ENCODE measurements at regions not wholly inside any gene's neighbourhood (a gene's known extent, or its start where the extent isn't known, plus 50 kb on each side); places are given as distances from the start of the nearest gene placed in this dataset.
A peak's percentile ranks its signal among the peaks of the same experiment; 100 is the strongest.

DNA sequence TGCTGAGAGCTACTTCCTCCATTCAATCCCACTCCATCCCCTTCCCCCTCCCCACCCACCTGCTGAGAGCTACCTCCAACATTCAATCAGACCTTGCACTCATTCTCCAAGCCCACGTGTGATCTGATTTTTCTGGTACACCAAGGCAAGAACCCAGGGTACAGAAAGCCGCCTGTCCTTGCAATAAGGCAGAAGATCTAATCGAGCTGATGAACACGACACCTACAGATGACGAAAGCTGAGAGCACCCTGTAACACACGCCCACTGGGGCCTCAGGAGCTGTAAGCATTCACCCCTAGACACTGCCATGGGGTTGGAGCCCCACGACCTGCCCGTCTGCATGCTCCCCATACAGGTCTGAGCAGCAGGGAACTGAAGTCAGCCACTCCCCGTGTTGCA, 58.3 kb downstream of the TRIML1 start:
- DNase-seq (no peak), ATAC-seq (no peak)
- no peaks in the 10 kb centered on the region for H3K4me1 Mint-ChIP-seq

GRCh38 chr4:188198982-188199792, 59.9 kb downstream of the TRIML1 start:
- DNase-seq (no peak), ATAC-seq (no peak)
- H3K4me3 Mint-ChIP-seq = no peak overlapping the region

More for the DNA sequence above, 58.3 kb downstream of the TRIML1 start:
- Mint-ChIP-seq H3K9me3 (peaks cover 9 to 13% of the 10 kb centered on the region in 2 donors), H3K27me3 (no peaks in the 10 kb centered on the region), H3K4me3 (no peak overlapping the region), H3K27ac (no peak overlapping the region)

DNA sequence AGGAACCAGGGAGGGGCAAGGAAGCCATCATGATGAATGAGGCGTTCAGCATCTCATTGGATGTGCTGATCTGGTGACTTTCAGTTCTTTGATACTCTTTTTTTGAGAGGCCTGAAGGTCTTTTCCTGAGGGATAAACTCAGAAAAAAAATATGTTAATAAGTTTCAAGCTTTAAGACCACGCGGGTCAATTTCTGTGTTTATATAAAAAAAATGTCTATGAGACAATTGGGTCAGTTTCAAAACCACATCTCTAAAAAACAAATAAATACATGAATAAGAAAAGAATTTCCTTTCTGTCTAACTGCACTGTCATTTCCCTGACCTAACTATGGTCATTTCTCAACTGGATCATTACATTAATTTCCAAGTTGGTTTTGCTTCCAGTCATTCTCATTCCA, 62.6 kb downstream of the TRIML1 start:
- no peak overlapping the region for H3K4me3 Mint-ChIP-seq
- peaks cover 15 to 20% of the 10 kb centered on the region in 2 donors for H3K9me3 Mint-ChIP-seq
- H3K4me1 Mint-ChIP-seq = no peaks in the 10 kb centered on the region
- H3K27me3 Mint-ChIP-seq = no peaks in the 10 kb centered on the region
- ATAC-seq = no peak
- no peak for DNase-seq
- H3K27ac Mint-ChIP-seq = peak overlapping the region in 1 of 2 donors; percentile 79

More at GRCh38 chr4:188198982-188199792, 59.9 kb downstream of the TRIML1 start:
- H3K9me3 Mint-ChIP-seq = peaks cover 9 to 16% of the 10 kb centered on the region in 2 donors
- H3K27ac Mint-ChIP-seq = no peak overlapping the region
- H3K27me3 Mint-ChIP-seq = no peaks in the 10 kb centered on the region
- no peaks in the 10 kb centered on the region for H3K4me1 Mint-ChIP-seq

- peaks cover 9 to 21% of the 10 kb centered on the region in 2 donors for H3K9me3 Mint-ChIP-seq
- no peaks in the 10 kb centered on the region for H3K27me3 Mint-ChIP-seq
- no peak overlapping the region for H3K4me3 Mint-ChIP-seq
- ATAC-seq = no peak
- no peak for DNase-seq
- H3K27ac Mint-ChIP-seq = no peak overlapping the region
- no peaks in the 10 kb centered on the region for H3K4me1 Mint-ChIP-seq
Measured at GRCh38 chr4:188206783-188207182, 67.5 kb downstream of the TRIML1 start.

DNA sequence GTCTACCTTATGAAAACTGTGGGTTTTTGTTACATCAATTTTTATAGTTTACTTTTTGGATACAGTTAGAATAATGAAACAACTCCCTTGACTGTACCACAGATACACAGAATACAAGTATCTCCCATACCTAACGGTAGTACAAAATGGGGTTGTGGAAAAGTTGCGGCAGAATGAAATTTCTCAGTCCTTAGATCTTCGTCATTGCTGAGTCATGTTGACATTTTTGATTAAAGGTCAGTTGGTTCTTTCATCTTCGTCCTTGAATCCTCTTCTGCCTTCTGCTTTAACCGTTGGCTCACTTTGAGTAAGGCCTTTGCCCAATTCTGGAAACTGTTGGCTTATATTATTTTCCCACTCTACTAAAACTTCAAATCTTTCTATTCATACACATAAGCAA, 75.6 kb downstream of the TRIML1 start:
- DNase-seq = no peak
- no peak for ATAC-seq
- Mint-ChIP-seq H3K4me3 (no peak overlapping the region), H3K4me1 (no peaks in the 10 kb centered on the region), H3K27me3 (no peaks in the 10 kb centered on the region), H3K27ac (no peak overlapping the region), H3K9me3 (peaks cover 5 to 6% of the 10 kb centered on the region in 2 donors)

DNA sequence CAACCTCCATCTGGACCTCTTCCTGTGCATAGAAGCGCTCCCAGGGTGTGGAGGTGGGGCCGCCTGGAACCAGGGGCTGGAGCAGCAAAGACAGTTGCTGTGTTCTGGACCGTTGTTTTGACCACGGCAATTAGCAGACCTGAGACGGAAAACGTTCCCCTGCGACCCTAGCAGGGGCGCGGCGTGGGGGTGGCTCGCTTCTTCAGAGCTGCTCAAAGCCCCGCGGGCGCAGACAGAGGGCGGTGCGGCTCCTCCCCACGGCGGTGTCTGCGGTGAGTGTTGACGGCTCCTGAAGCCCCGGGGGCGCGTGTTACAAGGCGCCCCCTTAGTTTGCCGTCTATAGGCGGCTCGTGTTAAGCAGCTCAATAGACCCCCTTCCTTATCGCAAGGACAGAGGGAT, 79.2 kb downstream of the TRIML1 start:
- ATAC-seq = no peak
- peaks cover 4 to 6% of the 10 kb centered on the region in 2 donors for H3K9me3 Mint-ChIP-seq
- no peaks in the 10 kb centered on the region for H3K27me3 Mint-ChIP-seq
- no peak overlapping the region for H3K27ac Mint-ChIP-seq
- H3K4me3 Mint-ChIP-seq = no peak overlapping the region
- no peak for DNase-seq
- no peaks in the 10 kb centered on the region for H3K4me1 Mint-ChIP-seq

DNA sequence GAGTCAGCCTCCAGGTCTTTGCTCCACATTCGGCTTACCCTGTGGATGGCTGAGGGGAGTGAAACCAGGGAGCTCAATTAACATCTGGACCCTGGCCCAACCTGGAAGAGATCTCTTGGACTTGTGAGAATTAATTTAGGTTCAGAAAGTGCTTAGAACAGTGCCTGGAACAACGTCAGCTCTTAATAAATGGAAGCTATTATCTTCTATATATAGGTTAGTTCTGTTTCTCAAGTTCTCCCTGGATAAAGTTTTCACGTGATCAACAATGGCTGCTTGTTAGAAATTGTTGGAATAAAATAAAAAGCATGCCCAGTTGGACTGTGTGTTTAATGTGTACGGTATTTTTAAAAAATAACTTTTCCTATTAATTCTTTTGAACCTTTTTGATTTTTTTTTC, 80.8 kb downstream of the TRIML1 start:
- no peak for ATAC-seq
- DNase-seq = no peak
- H3K4me3 Mint-ChIP-seq = no peak overlapping the region
- peaks cover 0 to 6% of the 10 kb centered on the region in 2 donors for H3K9me3 Mint-ChIP-seq
- no peaks in the 10 kb centered on the region for H3K27me3 Mint-ChIP-seq
- H3K4me1 Mint-ChIP-seq = no peaks in the 10 kb centered on the region
- no peak overlapping the region for H3K27ac Mint-ChIP-seq

- DNase-seq = no peak
- Mint-ChIP-seq H3K4me3 (no peak overlapping the region), H3K4me1 (no peaks in the 10 kb centered on the region), H3K27me3 (no peaks in the 10 kb centered on the region), H3K27ac (no peak overlapping the region), H3K9me3 (peaks cover 4 to 6% of the 10 kb centered on the region in 2 donors)
- ATAC-seq = no peak
Measured at GRCh38 chr4:188221090-188221489, 81.8 kb downstream of the TRIML1 start.

DNA sequence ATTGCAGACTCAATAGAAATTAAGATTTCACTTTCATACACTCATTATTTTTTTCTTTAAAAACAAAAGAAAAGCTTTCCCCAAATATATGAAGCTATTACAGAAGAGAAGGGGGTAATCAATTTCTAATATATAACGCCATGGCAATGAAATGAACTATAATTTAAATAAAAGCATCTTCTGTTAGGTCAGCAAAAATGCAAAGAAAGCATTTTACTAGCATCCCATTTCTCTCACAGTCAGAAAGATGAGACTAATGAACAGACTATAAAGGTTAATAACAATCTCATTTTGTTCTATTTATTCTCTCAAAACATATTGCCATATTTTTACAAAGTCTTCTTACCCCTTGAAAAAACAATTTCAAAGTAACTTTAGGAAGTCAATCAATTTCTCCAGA, 89.0 kb downstream of the TRIML1 start:
- Mint-ChIP-seq H3K27me3 (no peaks in the 10 kb centered on the region), H3K4me3 (no peak overlapping the region), H3K9me3 (peaks cover 0 to 5% of the 10 kb centered on the region in 2 donors), H3K27ac (no peak overlapping the region), H3K4me1 (no peaks in the 10 kb centered on the region)
- ATAC-seq (no peak), DNase-seq (no peak)

- Mint-ChIP-seq H3K9me3 (no peaks in the 10 kb centered on the region), H3K4me1 (no peaks in the 10 kb centered on the region), H3K27me3 (no peaks in the 10 kb centered on the region), H3K4me3 (no peak overlapping the region), H3K27ac (no peak overlapping the region)
- ATAC-seq (no peak), DNase-seq (no peak)
Measured at GRCh38 chr4:188232428-188232827, 93.2 kb downstream of the TRIML1 start.

DNA sequence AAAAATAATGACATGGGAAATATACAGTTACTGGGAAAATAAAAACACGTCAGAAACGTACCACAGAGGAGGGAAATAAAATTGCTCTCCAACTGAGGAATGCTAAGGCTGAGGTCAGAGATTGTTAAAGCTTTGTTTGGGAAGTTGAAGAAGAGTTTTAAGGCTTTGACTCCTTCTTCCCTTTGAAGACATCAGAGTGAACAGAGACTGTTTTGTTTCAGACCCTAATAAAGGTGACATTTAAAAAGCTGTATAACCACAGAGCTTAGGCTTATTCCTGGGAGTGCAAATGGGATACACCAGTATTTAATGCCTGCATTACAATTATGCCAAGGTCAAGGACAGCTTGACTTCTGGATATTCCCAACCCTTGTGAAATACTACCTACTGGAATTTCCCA, 102.8 kb downstream of the TRIML1 start:
- H3K4me3 Mint-ChIP-seq = no peak overlapping the region
- no peaks in the 10 kb centered on the region for H3K4me1 Mint-ChIP-seq
- DNase-seq (no peak), ATAC-seq (no peak)
- peaks cover 0 to 13% of the 10 kb centered on the region in 2 donors for H3K9me3 Mint-ChIP-seq
- no peak overlapping the region for H3K27ac Mint-ChIP-seq
- no peaks in the 10 kb centered on the region for H3K27me3 Mint-ChIP-seq

DNA sequence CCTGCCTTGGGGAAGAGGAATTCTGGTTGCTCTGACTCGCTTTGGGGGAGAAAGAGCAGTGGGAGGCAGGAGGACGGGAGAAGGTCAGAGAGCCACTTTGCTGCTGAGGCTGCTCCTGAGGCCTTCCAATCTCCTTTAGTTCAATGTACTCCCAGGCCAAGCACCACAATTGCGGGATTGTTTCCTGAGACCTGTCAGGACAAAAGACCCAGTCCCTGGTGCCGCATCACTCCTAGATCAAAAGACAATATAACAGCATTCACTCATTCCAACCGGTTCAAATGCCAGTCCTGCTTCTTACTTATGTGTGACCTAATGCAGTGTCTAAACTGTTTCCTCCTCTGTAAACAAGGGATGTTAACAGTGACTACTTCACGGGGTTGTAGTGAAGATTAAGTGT, 106.4 kb downstream of the TRIML1 start:
- H3K9me3 Mint-ChIP-seq = peaks cover 0 to 13% of the 10 kb centered on the region in 2 donors
- no peak overlapping the region for H3K4me3 Mint-ChIP-seq
- H3K4me1 Mint-ChIP-seq = no peaks in the 10 kb centered on the region
- H3K27me3 Mint-ChIP-seq = no peaks in the 10 kb centered on the region
- H3K27ac Mint-ChIP-seq = no peak overlapping the region
- DNase-seq = no peak
- no peak for ATAC-seq

DNA sequence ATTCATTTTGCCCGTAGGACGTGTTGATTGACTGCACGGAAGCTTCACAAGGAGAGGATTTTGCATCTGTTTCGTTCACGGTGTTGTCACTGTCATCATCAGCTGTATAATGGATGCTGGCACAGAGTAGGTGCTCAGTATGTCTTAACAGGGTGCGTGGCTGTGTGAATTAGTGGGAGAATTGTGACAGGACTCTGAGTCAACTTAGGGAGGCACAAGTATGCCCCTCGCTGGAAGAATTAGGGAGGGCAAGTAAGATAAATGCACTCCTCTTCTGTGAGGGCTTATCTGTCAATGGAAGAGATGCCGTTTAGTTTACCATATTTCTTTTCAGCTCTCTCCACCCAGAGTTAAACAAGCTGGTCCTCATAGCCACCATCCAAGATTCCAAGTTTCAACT, 107.2 kb downstream of the TRIML1 start:
- H3K27me3 Mint-ChIP-seq = no peaks in the 10 kb centered on the region
- H3K4me1 Mint-ChIP-seq = no peaks in the 10 kb centered on the region
- ATAC-seq (no peak), DNase-seq (no peak)
- no peak overlapping the region for H3K27ac Mint-ChIP-seq
- H3K4me3 Mint-ChIP-seq = no peak overlapping the region
- H3K9me3 Mint-ChIP-seq = peaks cover 5 to 13% of the 10 kb centered on the region in 2 donors

- Mint-ChIP-seq H3K4me3 (no peak overlapping the region), H3K4me1 (no peaks in the 10 kb centered on the region), H3K9me3 (peaks cover 5% of the 10 kb centered on the region in 2 donors), H3K27ac (no peak overlapping the region), H3K27me3 (no peaks in the 10 kb centered on the region)
- DNase-seq (no peak), ATAC-seq (no peak)
Measured at GRCh38 chr4:188254211-188254610, 115.0 kb downstream of the TRIML1 start.

DNA sequence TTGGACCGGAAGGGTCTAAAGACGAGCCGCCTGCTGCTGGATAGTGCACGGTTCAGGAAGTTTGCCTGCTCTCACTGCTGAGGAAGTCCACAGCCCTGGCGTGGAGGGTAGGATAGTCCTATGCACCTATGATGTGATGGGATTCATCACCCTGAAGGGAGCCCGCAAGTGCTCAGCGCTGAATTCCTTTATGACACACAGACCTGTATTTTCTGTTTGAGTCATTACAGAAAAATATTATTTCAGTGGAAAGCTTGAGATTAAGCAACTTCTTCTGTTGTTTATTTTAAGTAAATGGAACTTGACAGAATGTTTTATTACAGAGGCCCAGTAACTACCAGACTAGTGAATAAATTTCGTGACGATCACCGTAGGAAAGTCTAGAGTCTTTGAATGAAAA, 123.2 kb downstream of the TRIML1 start:
- no peaks in the 10 kb centered on the region for H3K27me3 Mint-ChIP-seq
- ATAC-seq (no peak), DNase-seq (no peak)
- H3K4me3 Mint-ChIP-seq = no peak overlapping the region
- H3K4me1 Mint-ChIP-seq = no peaks in the 10 kb centered on the region
- no peak overlapping the region for H3K27ac Mint-ChIP-seq
- peaks cover 11 to 13% of the 10 kb centered on the region in 2 donors for H3K9me3 Mint-ChIP-seq

DNA sequence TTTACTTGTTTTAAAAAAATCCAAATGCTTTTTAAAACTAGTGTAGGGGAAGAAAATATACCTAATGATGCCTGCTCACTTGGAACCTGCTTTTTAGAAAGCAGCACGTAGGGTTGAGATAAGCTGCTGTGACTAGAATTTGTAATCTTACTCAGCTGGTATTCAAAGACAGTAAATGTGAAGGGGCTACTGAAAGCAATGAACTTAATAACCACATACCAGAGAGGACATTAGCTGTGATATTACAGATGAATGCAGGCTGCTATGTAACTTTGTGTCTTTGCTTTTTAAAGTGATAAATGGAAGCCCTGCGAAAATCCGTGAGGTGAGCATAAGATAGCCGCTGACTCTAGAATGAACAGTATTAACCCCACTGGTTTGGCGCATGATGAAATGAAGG, 124.1 kb downstream of the TRIML1 start:
- Mint-ChIP-seq H3K4me3 (no peak overlapping the region), H3K4me1 (no peaks in the 10 kb centered on the region), H3K27me3 (no peaks in the 10 kb centered on the region), H3K27ac (no peak overlapping the region), H3K9me3 (peaks cover 15 to 16% of the 10 kb centered on the region in 2 donors)
- ATAC-seq (no peak), DNase-seq (no peak)

- Mint-ChIP-seq H3K4me3 (no peak overlapping the region), H3K27ac (no peak overlapping the region), H3K9me3 (peaks cover 17 to 19% of the 10 kb centered on the region in 2 donors), H3K27me3 (no peaks in the 10 kb centered on the region), H3K4me1 (no peaks in the 10 kb centered on the region)
- ATAC-seq (no peak), DNase-seq (no peak)
Measured at GRCh38 chr4:188266386-188266785, 127.1 kb downstream of the TRIML1 start.
